OCI-LY3 (cell line): ENCODE measurements at regions not wholly inside any gene's neighbourhood (a gene's known extent, or its start where the extent isn't known, plus 50 kb on each side); places are given as distances from the start of the nearest gene placed in this dataset.

Source experiments
- H2AFZ ChIP-seq: fragments of 200-600, 300-600 bp; shearing (Covaris generic); 2 replicates; pipeline ENCODE4 v1.6.0; 2014; ENCODE audit warnings: antibody characterized with exemption, low read depth, low read length
- H3K27ac ChIP-seq: fragments of 200-600, 300-600 bp; sonication (generic); 2 replicates; pipeline ENCODE4 v1.5.1; 2014; ENCODE audit warnings: mild to moderate bottlenecking, low read length, moderate library complexity, mixed read lengths
- H3K27me3 ChIP-seq: fragments of 200-600, 300-600 bp; sonication (generic); 2 replicates; pipeline ENCODE4 v1.6.1; 2014; ENCODE audit warnings: low read depth, low read length, mixed read lengths
- H3K36me3 ChIP-seq: fragments of 200-600, 300-600 bp; sonication (generic); replicated peaks from 2 replicates; pipeline ENCODE3; 2014; ENCODE audit warnings: low read depth, low read length, mixed read lengths
- H3K4me1 ChIP-seq: fragments of 300-600, 200-600 bp; sonication (generic); 2 replicates; pipeline ENCODE4 v1.6.1; 2014; ENCODE audit warnings: low read length, mixed read lengths
- H3K4me2 ChIP-seq: fragments of 200-600, 300-600 bp; sonication (generic); 2 replicates; pipeline ENCODE4 v1.6.1; 2014; ENCODE audit warnings: low read length, mixed read lengths
- H3K4me3 ChIP-seq: fragments of 300-600, 200-600 bp; sonication (generic); 2 replicates; pipeline ENCODE4 v1.5.1; 2014; ENCODE audit warnings: antibody characterized with exemption, mild to moderate bottlenecking, low read length, moderate library complexity
- H3K79me2 ChIP-seq: fragments of 300-600, 200-600 bp; shearing (Covaris generic); 2 replicates; pipeline ENCODE4 v1.6.1; 2014; ENCODE audit warnings: mild to moderate bottlenecking, low read length, mixed read lengths
- H3K9ac ChIP-seq: fragments of 300-600, 200-600 bp; shearing (Covaris generic); 2 replicates; pipeline ENCODE4 v1.6.0; 2014; ENCODE audit warnings: mild to moderate bottlenecking, low read length, moderate library complexity
- H3K9me3 ChIP-seq: fragments of 200-600, 300-600 bp; shearing (Covaris generic); 2 replicates; pipeline ENCODE4 v1.6.1; 2014; ENCODE audit warnings: low read length, mixed read lengths; ENCODE audit not compliant: insufficient read depth
- H4K20me1 ChIP-seq: fragments of 200-600, 300-600 bp; sonication (generic); 2 replicates; pipeline ENCODE4 v1.6.1; 2016; ENCODE audit warnings: low read length, mixed read lengths; ENCODE audit not compliant: insufficient read depth
- CTCF ChIP-seq: fragments of 200-600, 300-600 bp; sonication (generic); IDR thresholded peaks from 2 replicates; pipeline ENCODE4 v1.5.1; 2014; ENCODE audit warnings: antibody characterized with exemption, low read length, low read depth
- EZH2phosphoT487 ChIP-seq: fragments of 200-600 bp; shearing (Covaris generic); IDR thresholded peaks from 2 replicates; pipeline ENCODE4 v1.6.1; 2018; ENCODE audit warnings: antibody characterized with exemption, mixed run types, low read depth

GRCh38 chr1:65625528-65625927, 167.2 kb upstream of the PDE4B start:
- Histone ChIP-seq H3K27ac (no peak overlapping the region), H3K4me1 (no peaks in the 10 kb centered on the region), H3K9me3 (no peaks in the 10 kb centered on the region), H3K79me2 (no peaks in the 10 kb centered on the region), H3K4me3 (no peak overlapping the region), H3K27me3 (no peaks in the 10 kb centered on the region), H2AFZ (no peak overlapping the region), H3K9ac (no peak overlapping the region), H3K36me3 (no peaks in the 10 kb centered on the region), H4K20me1 (no peaks in the 10 kb centered on the region), H3K4me2 (no peak overlapping the region)
- TF ChIP-seq EZH2phosphoT487 (no peak), CTCF (no peak)

- no peak overlapping the region for H3K27ac ChIP-seq
- no peak overlapping the region for H3K4me2 ChIP-seq
- no peaks in the 10 kb centered on the region for H3K9me3 ChIP-seq
- no peaks in the 10 kb centered on the region for H4K20me1 ChIP-seq
- H3K36me3 ChIP-seq: no peaks in the 10 kb centered on the region
- H3K4me3 ChIP-seq: no peak overlapping the region
- no peaks in the 10 kb centered on the region for H3K27me3 ChIP-seq
- no peak for TF ChIP-seq EZH2phosphoT487
- no peak for TF ChIP-seq CTCF
- no peaks in the 10 kb centered on the region for H3K79me2 ChIP-seq
- H3K9ac ChIP-seq: no peak overlapping the region
- H3K4me1 ChIP-seq: no peaks in the 10 kb centered on the region
- no peak overlapping the region for H2AFZ ChIP-seq
Observed at GRCh38 chr1:65626003-65626402, 166.7 kb upstream of the PDE4B start.

GRCh38 chr1:65629788-65630187, 162.9 kb upstream of the PDE4B start:
- H3K27ac ChIP-seq: no peak overlapping the region
- H3K4me1 ChIP-seq: no peaks in the 10 kb centered on the region
- no peak overlapping the region for H2AFZ ChIP-seq
- no peaks in the 10 kb centered on the region for H3K36me3 ChIP-seq
- H3K4me2 ChIP-seq: no peak overlapping the region
- TF ChIP-seq CTCF: no peak
- TF ChIP-seq EZH2phosphoT487: no peak
- H3K4me3 ChIP-seq: no peak overlapping the region
- H3K9ac ChIP-seq: no peak overlapping the region
- H4K20me1 ChIP-seq: no peaks in the 10 kb centered on the region
- H3K27me3 ChIP-seq: no peaks in the 10 kb centered on the region
- no peaks in the 10 kb centered on the region for H3K79me2 ChIP-seq
- no peaks in the 10 kb centered on the region for H3K9me3 ChIP-seq

DNA sequence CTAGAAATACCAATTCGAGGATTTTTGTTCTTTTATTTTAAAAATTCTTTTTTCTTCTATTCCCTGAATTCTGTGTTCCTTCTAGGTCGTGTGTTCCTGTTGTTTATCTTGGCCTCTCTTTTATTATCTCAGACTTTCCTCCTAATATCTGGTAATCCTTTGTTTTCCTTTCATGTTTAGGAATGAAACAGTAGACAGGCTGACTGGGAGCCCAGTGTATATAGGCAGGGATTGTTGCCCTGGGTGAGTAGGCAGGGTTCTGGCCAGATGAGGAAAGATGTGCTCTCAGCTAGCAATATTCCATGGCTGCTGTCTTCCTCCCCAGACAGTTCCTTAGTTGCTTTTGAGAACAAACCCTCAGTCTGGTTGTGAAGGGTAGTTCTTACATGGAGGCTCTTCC, 161.8 kb upstream of the PDE4B start:
- TF ChIP-seq EZH2phosphoT487 (no peak), CTCF (no peak)
- Histone ChIP-seq H3K4me3 (no peak overlapping the region), H3K79me2 (no peaks in the 10 kb centered on the region), H3K4me2 (no peak overlapping the region), H3K27me3 (no peaks in the 10 kb centered on the region), H3K9ac (no peak overlapping the region), H3K9me3 (no peaks in the 10 kb centered on the region), H3K36me3 (no peaks in the 10 kb centered on the region), H2AFZ (no peak overlapping the region), H4K20me1 (no peaks in the 10 kb centered on the region), H3K27ac (no peak overlapping the region), H3K4me1 (no peaks in the 10 kb centered on the region)
